Glutamatergic neuron (in vitro differentiated cells): ENCODE measurements at regions not wholly inside any gene's neighbourhood (a gene's known extent, or its start where the extent isn't known, plus 50 kb on each side); places are given as distances from the start of the nearest gene placed in this dataset.

Experiments
- DNase-seq: peaks from one replicate; pipeline ENCODE4 v3.0.0; 2022
- H3K27ac Mint-ChIP-seq: one replicate; pipeline ENCODE4 v1.8.0; 2020; ENCODE audit warnings: mild to moderate bottlenecking, mixed read lengths, inconsistent platforms; ENCODE audit not compliant: unreplicated experiment
- H3K27me3 Mint-ChIP-seq: one replicate; pipeline ENCODE4 v1.8.0; 2020; ENCODE audit warnings: mild to moderate bottlenecking, moderate library complexity, mixed read lengths, inconsistent platforms; ENCODE audit not compliant: unreplicated experiment
- H3K36me3 Mint-ChIP-seq: one replicate; pipeline ENCODE4 v1.8.0; 2020; ENCODE audit warnings: mild to moderate bottlenecking, mixed read lengths, inconsistent platforms; ENCODE audit not compliant: unreplicated experiment
- H3K4me1 Mint-ChIP-seq: one replicate; pipeline ENCODE4 v1.8.0; 2020; ENCODE audit warnings: mild to moderate bottlenecking, low read depth, mixed read lengths, inconsistent platforms; ENCODE audit not compliant: unreplicated experiment
- H3K4me3 Mint-ChIP-seq: one replicate; pipeline ENCODE4 v1.8.0; 2020; ENCODE audit warnings: mild to moderate bottlenecking, mixed read lengths, inconsistent platforms; ENCODE audit not compliant: unreplicated experiment
- H3K9me3 Mint-ChIP-seq: one replicate; pipeline ENCODE4 v1.8.0; 2020; ENCODE audit warnings: mild to moderate bottlenecking, moderate library complexity, mixed read lengths, inconsistent platforms; ENCODE audit not compliant: unreplicated experiment
- CTCF ChIP-seq: fragments of 200-600 bp; sonication (generic); IDR thresholded peaks from one replicate; pipeline ENCODE4 v1.5.0; 2021; ENCODE audit not compliant: partially characterized antibody, unreplicated experiment

- Mint-ChIP-seq H3K4me3 (no peak overlapping the region), H3K27ac (no peak overlapping the region), H3K36me3 (peaks cover 4% of the 10 kb centered on the region), H3K9me3 (no peaks in the 10 kb centered on the region), H3K4me1 (peaks cover 5% of the 10 kb centered on the region), H3K27me3 (peaks cover 5% of the 10 kb centered on the region)
- no peak for TF ChIP-seq CTCF
- DNase-seq, result no peak
Observed at GRCh38 chr12:131527092-131527491, 183.8 kb upstream of the SFSWAP start.

- Mint-ChIP-seq H3K36me3 (peaks cover 4% of the 10 kb centered on the region), H3K9me3 (no peaks in the 10 kb centered on the region), H3K27me3 (peaks cover 5% of the 10 kb centered on the region), H3K27ac (no peak overlapping the region), H3K4me3 (no peak overlapping the region), H3K4me1 (peaks cover 5% of the 10 kb centered on the region)
- TF ChIP-seq CTCF, result no peak
- no peak for DNase-seq
Observed at GRCh38 chr12:131527736-131528135, 183.2 kb upstream of the SFSWAP start.

- H3K27ac Mint-ChIP-seq, result no peak overlapping the region
- H3K27me3 Mint-ChIP-seq, result peaks cover 5% of the 10 kb centered on the region
- H3K36me3 Mint-ChIP-seq, result peaks cover 4% of the 10 kb centered on the region
- no peak for TF ChIP-seq CTCF
- DNase-seq, result no peak
- H3K9me3 Mint-ChIP-seq, result no peaks in the 10 kb centered on the region
- no peak overlapping the region for H3K4me3 Mint-ChIP-seq
- peaks cover 5% of the 10 kb centered on the region for H3K4me1 Mint-ChIP-seq
Observed at GRCh38 chr12:131528144-131528543, 182.7 kb upstream of the SFSWAP start.

- H3K4me1 Mint-ChIP-seq, result peaks cover 5% of the 10 kb centered on the region
- no peak for TF ChIP-seq CTCF
- DNase-seq, result no peak
- no peaks in the 10 kb centered on the region for H3K9me3 Mint-ChIP-seq
- H3K27me3 Mint-ChIP-seq, result peaks cover 5% of the 10 kb centered on the region
- H3K4me3 Mint-ChIP-seq, result peak overlapping the region; percentile 20
- H3K27ac Mint-ChIP-seq, result no peak overlapping the region
- H3K36me3 Mint-ChIP-seq, result peaks cover 4% of the 10 kb centered on the region
Observed at GRCh38 chr12:131528667-131529066, 182.2 kb upstream of the SFSWAP start.

GRCh38 chr12:131529196-131530040, 181.5 kb upstream of the SFSWAP start:
- no peak overlapping the region for H3K4me3 Mint-ChIP-seq
- H3K27ac Mint-ChIP-seq, result no peak overlapping the region
- TF ChIP-seq CTCF, result no peak
- no peak for DNase-seq
- H3K27me3 Mint-ChIP-seq, result peaks cover 5% of the 10 kb centered on the region
- H3K36me3 Mint-ChIP-seq, result peaks cover under 1% of the 10 kb centered on the region
- H3K9me3 Mint-ChIP-seq, result no peaks in the 10 kb centered on the region
- peaks cover 5% of the 10 kb centered on the region for H3K4me1 Mint-ChIP-seq
